Uterus (tissue), 2 donors: ENCODE measurements at regions not wholly inside any gene's neighbourhood (a gene's known extent, or its start where the extent isn't known, plus 50 kb on each side); places are given as distances from the start of the nearest gene placed in this dataset.

ENCODE experiments used
- POLR2A ChIP-seq, 2 donors: fragments of 450-650 bp; IDR thresholded peaks; one replicate each; pipeline ENCODE4 v1.6.1; 2016; ENCODE audit warnings: antibody characterized with exemption in 2 of 2, mild to moderate bottlenecking in 1 of 2, moderate library complexity in 1 of 2
- TF ChIP-seq, protein P1 (sequence below), 4 experiments: fragments of 200-600 bp in 2 of 4; fragments of 450-650 bp in 2 of 4; sonication (generic) in 2 of 4; IDR thresholded peaks; one replicate each; pipeline ENCODE4 v1.5.1; 2016 to 2019; ENCODE audit warnings: antibody characterized with exemption in 4 of 4, mild to moderate bottlenecking in 2 of 4, moderate library complexity in 1 of 4

DNA sequence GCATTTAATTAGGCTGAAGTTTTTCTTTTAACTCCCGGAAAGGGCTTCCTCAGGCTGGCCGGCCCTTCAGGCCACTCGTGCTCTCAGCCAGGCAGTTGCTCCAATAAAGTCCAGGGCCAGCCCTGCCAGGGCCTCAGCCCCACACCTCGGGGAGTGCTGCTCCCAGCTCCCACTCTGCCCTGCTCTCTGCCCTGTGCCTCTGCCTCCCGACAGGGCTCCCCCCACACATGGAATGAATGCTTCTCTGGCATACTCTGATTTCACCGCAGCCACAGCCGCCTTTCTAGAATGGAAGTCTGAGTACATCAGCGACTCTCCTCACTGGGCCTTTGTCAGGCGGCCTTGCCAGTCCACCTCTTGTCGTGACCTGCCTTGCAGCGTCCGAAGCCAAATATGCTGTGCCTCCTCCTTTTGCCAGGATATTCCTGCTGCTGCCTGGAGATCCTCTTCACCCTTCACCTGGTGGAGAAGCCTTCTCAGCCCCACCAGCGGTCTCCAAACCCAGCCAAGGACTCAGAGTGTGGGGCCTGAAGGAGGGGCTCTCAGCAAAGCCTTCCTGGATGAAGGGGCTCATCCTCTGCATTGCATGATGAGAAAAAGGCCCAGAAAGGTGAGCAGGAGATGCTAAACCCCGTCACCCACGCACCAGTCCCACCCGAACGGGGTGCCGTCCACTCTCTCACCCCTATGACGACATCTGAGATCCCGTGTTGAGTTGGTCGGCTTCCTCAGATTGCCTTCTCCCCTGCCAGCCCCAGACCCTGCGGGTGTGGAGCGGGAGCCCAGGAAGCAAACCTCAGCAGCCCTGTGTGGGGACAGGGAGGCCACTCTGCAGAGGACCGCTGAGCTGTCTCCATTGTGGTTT lies 472.7 kb upstream of the HS6ST1 start:
- TF ChIP-seq, protein P1, sequence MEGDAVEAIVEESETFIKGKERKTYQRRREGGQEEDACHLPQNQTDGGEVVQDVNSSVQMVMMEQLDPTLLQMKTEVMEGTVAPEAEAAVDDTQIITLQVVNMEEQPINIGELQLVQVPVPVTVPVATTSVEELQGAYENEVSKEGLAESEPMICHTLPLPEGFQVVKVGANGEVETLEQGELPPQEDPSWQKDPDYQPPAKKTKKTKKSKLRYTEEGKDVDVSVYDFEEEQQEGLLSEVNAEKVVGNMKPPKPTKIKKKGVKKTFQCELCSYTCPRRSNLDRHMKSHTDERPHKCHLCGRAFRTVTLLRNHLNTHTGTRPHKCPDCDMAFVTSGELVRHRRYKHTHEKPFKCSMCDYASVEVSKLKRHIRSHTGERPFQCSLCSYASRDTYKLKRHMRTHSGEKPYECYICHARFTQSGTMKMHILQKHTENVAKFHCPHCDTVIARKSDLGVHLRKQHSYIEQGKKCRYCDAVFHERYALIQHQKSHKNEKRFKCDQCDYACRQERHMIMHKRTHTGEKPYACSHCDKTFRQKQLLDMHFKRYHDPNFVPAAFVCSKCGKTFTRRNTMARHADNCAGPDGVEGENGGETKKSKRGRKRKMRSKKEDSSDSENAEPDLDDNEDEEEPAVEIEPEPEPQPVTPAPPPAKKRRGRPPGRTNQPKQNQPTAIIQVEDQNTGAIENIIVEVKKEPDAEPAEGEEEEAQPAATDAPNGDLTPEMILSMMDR (IDR thresholded peaks at IDR 0.05) = no peak
- no peak for TF ChIP-seq POLR2A (IDR thresholded peaks at IDR 0.05)
